PC-9 (cell line): ENCODE measurements at regions not wholly inside any gene's neighbourhood (a gene's known extent, or its start where the extent isn't known, plus 50 kb on each side); places are given as distances from the start of the nearest gene placed in this dataset.

ENCODE experiments used
- BruUV-seq: library from RNA; stranded (reverse); fragments of 400-500 nt; replicated peaks from 2 replicates; lab custom pipeline; 2021; lab: Mats Ljungman, UMichigan
- CTCF ChIA-PET: fragments of 300-600 bp; sonication (Branson Sonifier 250); formaldehyde crosslinking; loops from one replicate; lab custom pipeline; 2022; ENCODE audit warnings: antibody characterized with exemption; lab: Charles Lee
- POLR2A ChIA-PET: fragments of 300-600 bp; sonication (Branson Sonifier 250); formaldehyde crosslinking; loops from one replicate; lab custom pipeline; 2022; ENCODE audit warnings: antibody characterized with exemption; ENCODE audit not compliant: unreplicated experiment; lab: Charles Lee
- DNase-seq, 2 experiments: peaks; one replicate each; pipeline versions ENCODE4 v3.0.0 to v3.0.0-alpha.2; 2015 to 2022; ENCODE audit warnings: mixed read lengths in 1 of 2
- H2AFZ ChIP-seq: fragments of 200-600 bp; sonication (generic); 2 replicates; pipeline ENCODE4 v1.8.1; 2017; ENCODE audit warnings: antibody characterized with exemption
- H3F3A ChIP-seq: fragments of 200-600 bp; sonication (generic); 2 replicates; pipeline ENCODE4 v1.8.1; 2017; ENCODE audit warnings: antibody characterized with exemption, mild to moderate bottlenecking, low read depth; ENCODE audit not compliant: insufficient read depth
- H3K27ac ChIP-seq: fragments of 200-600 bp; sonication (generic); 2 replicates; pipeline ENCODE4 v1.6.1; 2016; ENCODE audit warnings: mixed run types
- H3K27me3 ChIP-seq: fragments of 200-600 bp; sonication (generic); 2 replicates; pipeline ENCODE4 v1.6.1; 2016; ENCODE audit warnings: low read depth, mixed run types; ENCODE audit not compliant: insufficient read depth
- H3K36me3 ChIP-seq: fragments of 200-600 bp; sonication (generic); 2 replicates; pipeline ENCODE4 v1.6.1; 2016; ENCODE audit warnings: low read depth, mixed run types
- H3K4me1 ChIP-seq: fragments of 200-600 bp; sonication (generic); replicated peaks from 2 replicates; pipeline ENCODE4 v1.6.1; 2016; ENCODE audit warnings: mixed run types; ENCODE audit not compliant: insufficient read depth
- H3K4me2 ChIP-seq: fragments of 200-600 bp; sonication (generic); 2 replicates; pipeline ENCODE4 v1.6.1; 2017; ENCODE audit warnings: mixed run types
- H3K4me3 ChIP-seq: fragments of 200-600 bp; sonication (generic); 2 replicates; pipeline ENCODE4 v1.6.1; 2016; ENCODE audit warnings: mixed run types
- H3K79me2 ChIP-seq: fragments of 200-600 bp; sonication (generic); 2 replicates; pipeline ENCODE4 v1.6.1; 2017; ENCODE audit warnings: low read depth, mixed run types
- H3K9me2 ChIP-seq: fragments of 200-600 bp; sonication (generic); 2 replicates; pipeline ENCODE4 v1.8.1; 2017; ENCODE audit warnings: mild to moderate bottlenecking; ENCODE audit not compliant: insufficient read depth
- H3K9me3 ChIP-seq: fragments of 200-600 bp; sonication (generic); 2 replicates; pipeline ENCODE4 v1.8.1; 2016; ENCODE audit warnings: low read depth; ENCODE audit not compliant: insufficient read depth
- H4K20me1 ChIP-seq: fragments of 200-600 bp; sonication (generic); 2 replicates; pipeline ENCODE4 v1.8.1; 2017; ENCODE audit not compliant: insufficient read depth
- CTCF ChIP-seq: fragments of 200-600 bp; sonication (generic); conservative IDR thresholded peaks from 2 replicates; pipeline ENCODE4 v1.6.1; 2017; ENCODE audit warnings: mixed run types, antibody characterized with exemption, mild to moderate bottlenecking, moderate library complexity
- EZH2 ChIP-seq: fragments of 200-600 bp; sonication (generic); IDR thresholded peaks from 2 replicates; pipeline ENCODE4 v1.8.0; 2017; ENCODE audit warnings: antibody characterized with exemption, low read depth
- intact Hi-C: fragments of 100-400 bp; cut with micrococcal nuclease; formaldehyde crosslinking; loops from one replicate; pipeline ENCODE4 v1.10.0; 2022; ENCODE audit not compliant: unreplicated experiment

- Histone ChIP-seq H3K27me3 (peaks cover 24% of the 10 kb centered on the region), H3K9me2 (no peaks in the 10 kb centered on the region), H3K27ac (no peak overlapping the region), H4K20me1 (no peaks in the 10 kb centered on the region), H3K4me3 (no peak overlapping the region), H2AFZ (no peak overlapping the region), H3F3A (no peaks in the 10 kb centered on the region), H3K4me1 (no peaks in the 10 kb centered on the region), H3K9me3 (no peaks in the 10 kb centered on the region; the same call in 1 of the 2 replicates), H3K36me3 (no peaks in the 10 kb centered on the region), H3K4me2 (no peak overlapping the region), H3K79me2 (no peaks in the 10 kb centered on the region)
- intact Hi-C loops, result no loop called here
- DNase-seq, result no peak
- TF ChIP-seq EZH2 (no peak), CTCF (no peak)
- ChIA-PET POLR2A (interaction anchor here (0.7 kb wide), 1 partner anchor 32 kb away, joined by 5 read pairs; no protein-coding TSS in a partner anchor), CTCF (no interaction called here)
- no TSS peak for BruUV-seq
These were observed 839.1 kb upstream of the RBFOX1 start for GRCh38 chr16:6493555-6493954.

GRCh38 chr16:6492742-6493141 is 839.9 kb upstream of the RBFOX1 start:
- Histone ChIP-seq H3K9me2 (no peaks in the 10 kb centered on the region), H3K4me3 (no peak overlapping the region), H4K20me1 (no peaks in the 10 kb centered on the region), H3K79me2 (no peaks in the 10 kb centered on the region), H2AFZ (no peak overlapping the region), H3K27ac (no peak overlapping the region), H3F3A (no peaks in the 10 kb centered on the region), H3K4me1 (no peaks in the 10 kb centered on the region), H3K9me3 (no peaks in the 10 kb centered on the region; the same call in 1 of the 2 replicates), H3K27me3 (peaks cover 24% of the 10 kb centered on the region), H3K4me2 (no peak overlapping the region), H3K36me3 (no peaks in the 10 kb centered on the region)
- no TSS peak for BruUV-seq
- TF ChIP-seq CTCF (no peak), EZH2 (no peak)
- no peak for DNase-seq
- CTCF ChIA-PET, result no interaction called here
- POLR2A ChIA-PET, result interaction anchor here (0.7 kb wide), 1 partner anchor 31 kb away, joined by 5 read pairs; no protein-coding TSS in a partner anchor
- intact Hi-C loops, result no loop called here

GRCh38 chr16:6484935-6485334 is 847.7 kb upstream of the RBFOX1 start:
- no peaks in the 10 kb centered on the region for H4K20me1 ChIP-seq
- BruUV-seq, result no TSS peak
- peaks cover 21% of the 10 kb centered on the region; the same call in 1 of the 2 replicates for H3K27me3 ChIP-seq
- H3F3A ChIP-seq, result no peaks in the 10 kb centered on the region
- no peak overlapping the region for H2AFZ ChIP-seq
- no peaks in the 10 kb centered on the region for H3K9me2 ChIP-seq
- no peak overlapping the region for H3K4me2 ChIP-seq
- H3K9me3 ChIP-seq, result no peaks in the 10 kb centered on the region; the same call in 1 of the 2 replicates
- POLR2A ChIA-PET, result no interaction called here
- H3K4me1 ChIP-seq, result no peaks in the 10 kb centered on the region
- intact Hi-C loops, result no loop called here
- no peak overlapping the region for H3K4me3 ChIP-seq
- TF ChIP-seq EZH2 (no peak), CTCF (no peak)
- no peaks in the 10 kb centered on the region for H3K79me2 ChIP-seq
- DNase-seq, result no peak
- H3K36me3 ChIP-seq, result no peaks in the 10 kb centered on the region
- H3K27ac ChIP-seq, result no peak overlapping the region
- CTCF ChIA-PET, result no interaction called here
